HG03139 (cell line): ENCODE measurements at regions not wholly inside any gene's neighbourhood (a gene's known extent, or its start where the extent isn't known, plus 50 kb on each side); places are given as distances from the start of the nearest gene placed in this dataset.

Source experiments
- ATAC-seq: cut with Tn5 transposase; IDR thresholded peaks from one replicate; pipeline ENCODE4 v1.9.1; 2021; ENCODE audit not compliant: unreplicated experiment

DNA sequence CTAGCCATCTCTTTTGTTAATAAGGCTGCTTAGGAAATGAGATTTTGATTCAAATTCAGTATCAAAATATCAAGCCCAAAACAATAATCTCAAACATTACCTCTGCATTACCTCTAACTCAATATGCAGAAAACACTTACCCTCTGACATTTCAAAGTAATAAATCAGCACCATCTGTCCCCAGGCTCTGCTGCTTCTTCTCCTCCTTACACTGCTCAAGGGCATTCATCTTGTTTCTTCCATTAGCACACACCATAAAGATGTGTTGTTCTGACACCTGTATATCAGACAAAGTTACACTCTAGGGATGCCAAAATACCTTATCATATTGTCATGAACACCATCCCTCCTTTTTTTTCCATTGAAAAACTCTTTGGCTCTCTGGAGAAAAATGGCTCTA, 1630.3 kb downstream of the RPA4 start:
- no peak for ATAC-seq

DNA sequence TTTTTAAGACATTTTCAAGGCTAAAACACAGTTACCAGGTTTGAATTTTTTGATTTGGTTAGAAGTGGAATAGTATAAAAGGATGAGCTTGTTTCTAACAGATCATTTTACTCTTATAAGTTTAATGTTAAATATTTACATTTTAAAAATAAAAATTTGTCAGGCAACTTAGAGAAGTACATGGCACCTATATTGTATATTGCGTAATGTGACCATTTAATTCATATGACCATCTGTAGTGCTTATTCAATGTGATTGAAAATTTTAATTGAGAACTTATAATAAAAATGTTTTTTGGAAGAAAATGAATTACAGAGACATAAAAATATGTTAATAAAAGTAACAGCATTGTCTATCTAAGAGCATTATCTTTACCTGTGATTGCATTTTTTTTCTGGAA, 1632.4 kb downstream of the RPA4 start:
- ATAC-seq = no peak

DNA sequence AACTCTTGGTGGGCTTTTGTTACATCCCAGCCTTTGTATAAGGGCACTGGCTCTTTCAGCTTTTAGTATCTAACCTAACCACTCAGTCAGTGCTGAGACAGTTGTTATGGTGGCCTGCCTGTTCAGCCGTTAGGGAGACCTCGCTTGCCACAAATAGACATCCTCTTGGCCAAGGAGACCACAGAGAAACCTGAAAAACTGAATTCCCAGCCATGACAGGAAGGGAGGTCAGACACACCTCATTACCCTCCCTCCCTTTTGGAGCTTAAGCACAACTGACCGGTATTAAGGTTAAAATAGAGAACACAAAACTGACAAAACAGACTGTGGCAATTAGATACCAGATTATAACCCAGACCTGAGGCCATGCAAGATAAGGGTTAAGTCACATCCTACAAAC, 1639.3 kb downstream of the RPA4 start:
- no peak for ATAC-seq

DNA sequence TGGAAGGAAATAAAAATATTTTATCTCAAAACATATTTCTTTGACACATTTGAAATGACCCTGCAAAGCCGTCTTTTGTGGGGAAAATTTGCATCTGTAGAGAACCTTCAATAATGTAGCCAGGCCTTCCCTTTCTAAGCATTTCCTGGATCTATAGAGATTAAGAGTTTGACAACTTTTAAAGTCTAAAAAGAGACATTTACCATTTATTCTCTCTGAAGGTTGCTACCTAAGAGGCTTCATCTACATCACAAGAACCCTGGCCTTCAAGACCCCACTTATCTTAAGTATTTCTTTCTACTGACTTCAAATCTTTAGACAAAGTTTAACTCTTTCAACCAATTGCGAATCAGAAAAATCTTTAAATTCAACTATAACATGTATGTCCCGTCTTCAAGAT, 1639.8 kb downstream of the RPA4 start:
- no peak for ATAC-seq

DNA sequence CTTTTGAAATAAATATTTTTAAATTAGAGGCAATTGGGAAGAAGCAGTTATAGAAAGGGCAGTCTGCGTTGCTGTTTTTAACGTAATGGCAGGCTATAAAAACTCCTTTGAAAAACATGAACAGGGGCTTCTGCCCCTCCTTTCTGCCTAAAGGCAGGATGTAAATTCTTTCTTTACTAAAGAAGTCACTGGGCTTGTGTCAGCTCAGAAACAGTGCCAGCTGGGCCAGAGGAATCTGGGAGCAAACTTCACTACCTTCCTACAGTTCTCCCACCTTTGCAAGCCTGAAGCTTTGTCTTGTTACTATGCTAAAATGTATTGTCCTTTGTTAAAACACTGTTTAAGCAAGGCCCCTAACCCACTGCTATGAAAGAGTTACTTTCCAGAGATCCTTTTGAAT, 1664.8 kb downstream of the RPA4 start:
- no peak for ATAC-seq

DNA sequence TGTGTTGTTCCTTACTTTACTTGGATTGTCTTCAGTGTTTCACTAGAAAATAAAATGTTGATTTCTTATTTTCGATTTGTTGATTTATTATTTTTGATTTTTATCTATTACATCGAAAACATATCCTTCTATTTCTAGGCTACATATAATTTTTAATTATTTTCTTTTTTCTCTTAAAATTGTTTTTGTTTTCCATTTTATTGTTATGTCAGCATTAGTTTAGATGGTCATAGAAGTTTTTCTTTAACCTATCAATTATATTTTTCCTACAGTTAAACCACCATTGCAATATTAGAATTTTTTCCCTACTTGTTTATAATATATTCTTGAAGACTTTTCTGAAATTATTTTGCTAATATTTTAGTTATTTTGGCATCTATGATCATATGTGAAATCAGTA, 1685.1 kb downstream of the RPA4 start:
- no peak for ATAC-seq

DNA sequence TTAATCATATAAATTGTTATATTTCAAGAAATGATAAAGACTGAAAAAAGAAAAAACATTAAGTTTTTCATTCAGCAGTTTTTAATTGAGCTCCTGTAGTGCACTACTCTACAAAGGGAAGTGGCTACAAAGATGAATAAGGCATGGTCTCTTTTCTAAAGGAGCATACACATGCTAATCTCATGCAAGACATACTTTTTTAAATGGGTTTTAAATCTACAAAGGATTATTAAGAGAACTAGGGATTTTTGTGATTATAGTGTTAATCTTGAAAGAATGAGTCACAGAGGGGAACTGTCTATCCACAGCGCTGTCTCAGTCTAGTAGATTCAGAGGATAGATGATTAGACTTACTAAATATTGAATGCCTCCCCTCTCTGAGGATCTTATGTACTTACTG, 1722.2 kb downstream of the RPA4 start:
- no peak for ATAC-seq

DNA sequence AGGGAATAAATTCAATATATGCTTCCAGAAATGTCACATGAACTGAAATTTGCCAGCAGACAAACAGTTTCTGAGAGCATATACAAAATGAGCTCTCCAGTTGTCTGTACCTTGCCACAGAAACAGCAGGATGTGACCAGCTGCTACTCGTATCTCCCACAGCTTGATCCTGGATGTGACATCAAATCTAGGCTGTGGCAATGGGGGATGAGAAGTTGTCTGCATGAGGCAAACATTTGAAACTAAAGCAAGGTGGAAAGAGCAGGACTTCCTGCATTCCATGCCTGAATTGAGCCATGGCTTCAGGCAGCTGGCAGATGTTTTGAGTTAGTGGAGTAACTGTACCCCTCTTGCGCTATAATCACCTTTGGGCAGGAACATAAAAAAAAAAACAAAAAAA, 1724.0 kb downstream of the RPA4 start:
- ATAC-seq = no peak

DNA sequence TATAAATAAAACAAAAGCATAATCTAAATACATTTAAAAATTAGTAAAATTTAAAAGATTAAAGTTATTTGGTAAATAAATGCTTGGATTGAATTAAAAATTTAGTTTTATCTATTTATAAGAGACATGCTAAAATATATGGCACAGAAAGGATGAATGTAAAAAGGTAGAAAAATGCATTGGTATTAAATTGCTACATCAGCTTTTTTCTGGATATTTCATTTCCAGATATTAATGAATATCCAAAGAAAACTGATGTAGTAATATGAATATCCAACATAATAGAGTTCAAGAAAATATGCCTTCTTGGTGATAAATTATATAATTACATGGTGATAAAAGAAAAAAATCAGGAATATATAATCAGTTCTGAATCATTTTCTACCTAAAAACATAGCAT, 1743.9 kb downstream of the RPA4 start:
- no peak for ATAC-seq

DNA sequence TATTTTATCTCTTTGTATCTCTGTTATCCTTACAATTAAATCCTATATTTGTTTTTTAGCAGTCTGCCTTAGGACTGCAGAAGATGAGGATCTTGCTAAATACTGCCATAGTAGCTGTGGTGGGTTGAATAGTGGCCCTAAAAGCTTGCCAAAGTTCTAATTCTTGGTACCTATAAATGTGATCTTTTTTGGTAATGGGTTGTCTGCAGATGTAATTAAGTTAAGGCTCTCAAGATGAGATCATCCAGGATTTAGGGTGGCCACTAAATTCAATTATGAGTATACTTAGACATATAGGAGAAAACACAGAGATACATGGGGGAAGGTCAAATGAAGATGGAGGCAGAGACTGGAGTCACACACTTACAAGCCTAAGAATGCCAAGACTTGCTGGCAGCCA, 1753.7 kb downstream of the RPA4 start:
- no peak for ATAC-seq

DNA sequence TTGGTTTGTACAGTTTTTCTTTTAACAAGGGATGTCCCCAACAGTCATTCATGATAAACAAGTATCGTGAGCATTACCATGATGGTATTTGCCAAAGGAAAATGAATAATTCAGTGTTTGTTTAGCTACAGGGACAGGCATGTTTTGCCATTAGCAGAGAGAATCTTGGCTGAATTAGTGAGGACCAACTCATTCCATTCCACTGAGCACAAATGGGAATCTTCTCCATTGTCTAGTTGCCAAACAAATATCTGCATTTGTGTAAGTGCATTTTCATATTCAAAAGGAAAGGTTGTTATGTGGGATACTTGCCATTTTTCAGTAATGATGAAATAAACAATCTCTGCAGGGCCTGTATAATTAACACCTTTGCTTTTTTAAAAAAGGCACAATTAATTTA, 1762.6 kb downstream of the RPA4 start:
- no peak for ATAC-seq

DNA sequence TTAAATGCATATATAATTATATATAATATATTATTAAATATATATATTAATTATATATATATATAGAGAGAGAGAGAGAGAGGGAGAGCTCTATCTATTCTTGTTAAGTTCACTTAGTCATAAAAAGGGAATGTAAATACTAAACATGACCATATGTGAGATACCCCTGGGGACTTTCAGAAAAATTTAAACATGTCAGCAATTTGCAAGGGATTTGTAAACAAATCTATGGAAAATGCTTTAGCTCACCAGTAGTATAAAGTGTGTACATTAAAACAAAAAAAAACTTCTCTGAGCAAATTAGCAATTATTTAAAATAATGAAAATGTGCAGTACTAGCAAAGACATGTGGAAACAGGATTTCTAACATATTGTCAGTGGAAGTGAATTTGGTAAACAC, 1755.5 kb downstream of the PCDH19 start:
- ATAC-seq = no peak
